ENCODE measurements at regions not wholly inside any gene's neighbourhood (a gene's known extent, or its start where the extent isn't known, plus 50 kb on each side); places are given as distances from the start of the nearest gene placed in this dataset.
"Not testable (repeated sequence)": the region's sequence is repeated elsewhere in the genome, so short reads cannot be mapped to it uniquely, and the experiment has no call there.

DNA sequence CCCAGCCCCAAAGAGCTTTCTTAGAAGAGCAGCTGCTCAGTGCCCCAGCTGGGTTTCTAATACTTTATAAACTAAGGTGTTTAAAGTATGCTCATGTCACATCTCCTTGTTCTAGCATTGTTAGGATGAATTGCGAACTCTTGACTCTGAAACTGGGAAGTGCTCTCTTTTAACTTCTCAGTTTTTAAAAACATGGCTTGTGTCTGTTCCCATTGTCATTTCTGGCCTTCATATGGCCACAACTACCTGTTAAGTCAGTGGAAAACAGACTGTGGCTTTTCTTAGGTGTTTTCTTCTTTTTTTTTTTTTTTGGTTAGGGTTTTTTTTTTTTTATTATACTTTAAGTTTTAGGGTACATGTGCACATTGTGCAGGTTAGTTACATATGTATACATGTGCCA, 164.7 kb downstream of the KCNRG start:
- Histone ChIP-seq H3K27me3 (no peaks in the 10 kb centered on the region), H3K9me3 (no peaks in the 10 kb centered on the region), H3K36me3 (no peaks in the 10 kb centered on the region), H3K4me3 (no peak overlapping the region), H3K4me1 (no peaks in the 10 kb centered on the region), H3K27ac (no peak overlapping the region)
- TF ChIP-seq POLR2AphosphoS5 (IDR thresholded peaks at IDR 0.05) (no peak), EP300 (IDR thresholded peaks at IDR 0.05) (no peak), CTCF (IDR thresholded peaks at IDR 0.05) (no peak), POLR2A (IDR thresholded peaks at IDR 0.05) (no peak)
- no peak for DNase-seq
- 39 to 91% (median 84%) methylated on average over 1 of the region's 1 CpG for WGBS, 5 donors
- intact Hi-C loops (cut with DNase I; ENCODE audit: low total_unique reads), result no loop called here

- H3K36me3 ChIP-seq; DNase-seq; H3K27ac ChIP-seq; H3K27me3 ChIP-seq; intact Hi-C loops (cut with DNase I; ENCODE audit: low total_unique reads); H3K9me3 ChIP-seq; H3K4me1 ChIP-seq: not testable (repeated sequence)
- WGBS, 5 donors, result 73 to 87% (median 81%) methylated on average over 24 to 30 of the region's 32 CpGs
- peak overlapping the region in 1 of 4 donors; percentile 26 for H3K4me3 ChIP-seq
Observed at GRCh38 chr13:50185769-50186763, 170.8 kb downstream of the KCNRG start.

DNA sequence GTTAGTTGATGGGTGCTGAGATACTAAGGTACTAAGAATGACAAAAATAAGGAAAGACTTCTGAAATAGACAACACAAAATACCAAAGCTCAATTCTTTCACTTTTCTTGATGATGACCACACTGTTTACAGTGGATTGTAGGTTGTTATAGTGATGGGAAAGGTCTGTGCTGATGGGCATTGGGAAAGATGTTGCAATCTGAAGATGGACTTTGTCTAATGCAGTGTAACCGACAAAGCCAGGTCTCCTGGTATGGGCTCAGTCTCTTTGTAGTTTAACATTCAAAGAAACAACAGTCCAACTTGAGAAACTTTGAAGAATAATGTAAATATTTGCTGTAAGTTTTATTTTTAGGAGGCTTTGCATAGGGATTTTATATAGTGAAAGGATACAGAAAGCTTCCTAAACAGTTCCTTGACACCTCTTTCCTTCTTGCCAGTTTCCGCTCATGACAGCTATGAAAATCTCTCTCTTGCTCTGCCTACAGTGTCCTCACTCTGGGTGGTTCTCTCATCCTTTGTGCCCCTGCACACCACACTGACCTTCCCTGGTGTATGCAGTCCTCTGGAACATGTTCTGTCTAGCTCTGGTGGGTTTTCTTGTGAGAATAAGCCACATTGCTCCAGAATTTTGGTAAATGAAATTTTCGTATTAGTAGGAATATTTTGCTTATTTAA, 172.2 kb downstream of the KCNRG start:
- no peak overlapping the region for H3K4me3 ChIP-seq
- no peak overlapping the region for H3K27ac ChIP-seq
- no peaks in the 10 kb centered on the region for H3K36me3 ChIP-seq
- TF ChIP-seq POLR2AphosphoS5 (IDR thresholded peaks at IDR 0.05) (no peak), POLR2A (IDR thresholded peaks at IDR 0.05) (no peak), EP300 (IDR thresholded peaks at IDR 0.05) (no peak), CTCF (IDR thresholded peaks at IDR 0.05) (no peak)
- H3K27me3 ChIP-seq, result no peaks in the 10 kb centered on the region
- WGBS, 5 donors, result 72 to 82% (median 77%) methylated on average over 3 of the region's 3 CpGs
- peaks cover 5 to 13% (median 9%) of the 10 kb centered on the region in 4 donors for H3K4me1 ChIP-seq
- no peaks in the 10 kb centered on the region for H3K9me3 ChIP-seq
- intact Hi-C loops (cut with DNase I; ENCODE audit: low total_unique reads), result no loop called here
- DNase-seq, result no peak

GRCh38 chr13:50188696-50189095, 173.5 kb downstream of the KCNRG start:
- intact Hi-C loops (cut with DNase I; ENCODE audit: low total_unique reads), result no loop called here
- Histone ChIP-seq H3K4me1 (peaks cover 6 to 22% (median 13%) of the 10 kb centered on the region in 4 donors), H3K36me3 (no peaks in the 10 kb centered on the region), H3K4me3 (no peak overlapping the region), H3K9me3 (no peaks in the 10 kb centered on the region), H3K27ac (no peak overlapping the region), H3K27me3 (no peaks in the 10 kb centered on the region)
- no peak for DNase-seq
- TF ChIP-seq POLR2A (IDR thresholded peaks at IDR 0.05) (no peak), POLR2AphosphoS5 (IDR thresholded peaks at IDR 0.05) (no peak), CTCF (IDR thresholded peaks at IDR 0.05) (no peak), EP300 (IDR thresholded peaks at IDR 0.05) (no peak)
- WGBS, 5 donors, result 68 to 98% (median 85%) methylated on average over 1 of the region's 1 CpG
